GM12875 (cell line): ENCODE measurements at regions not wholly inside any gene's neighbourhood (a gene's known extent, or its start where the extent isn't known, plus 50 kb on each side); places are given as distances from the start of the nearest gene placed in this dataset.

Experiments used
- H3K4me3 ChIP-seq: one replicate; pipeline ENCODE4 v1.5.1; 2011; ENCODE audit warnings: low read depth, low read length, control low read depth
- CTCF ChIP-seq: IDR thresholded peaks from 2 replicates; pipeline ENCODE4 v1.5.1; 2011; ENCODE audit warnings: low read depth, mild to moderate bottlenecking, control low read depth, inconsistent platforms, low read length, moderate library complexity, borderline replicate concordance; ENCODE audit not compliant: insufficient read depth

DNA sequence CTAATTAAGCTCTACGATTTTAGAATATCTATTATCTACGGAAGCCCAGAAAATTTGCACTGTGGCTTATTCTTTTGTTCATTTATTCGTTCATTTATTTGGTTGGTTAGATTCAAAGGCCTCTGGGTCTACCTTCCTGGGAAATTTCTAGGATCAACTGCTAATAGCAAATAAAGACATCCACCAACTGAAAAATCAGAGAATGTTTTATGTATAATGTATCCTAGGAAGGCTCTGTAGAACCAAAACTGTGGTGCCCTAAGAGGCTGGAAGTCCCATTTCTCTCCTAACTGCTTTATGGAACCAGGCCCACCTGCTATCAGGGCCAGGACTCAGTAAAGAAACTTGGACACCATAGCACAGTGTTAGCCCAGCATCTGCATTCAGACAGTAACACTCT is 923.4 kb upstream of the AUTS2 start:
- no peak for TF ChIP-seq CTCF
- no peak overlapping the region for H3K4me3 ChIP-seq

DNA sequence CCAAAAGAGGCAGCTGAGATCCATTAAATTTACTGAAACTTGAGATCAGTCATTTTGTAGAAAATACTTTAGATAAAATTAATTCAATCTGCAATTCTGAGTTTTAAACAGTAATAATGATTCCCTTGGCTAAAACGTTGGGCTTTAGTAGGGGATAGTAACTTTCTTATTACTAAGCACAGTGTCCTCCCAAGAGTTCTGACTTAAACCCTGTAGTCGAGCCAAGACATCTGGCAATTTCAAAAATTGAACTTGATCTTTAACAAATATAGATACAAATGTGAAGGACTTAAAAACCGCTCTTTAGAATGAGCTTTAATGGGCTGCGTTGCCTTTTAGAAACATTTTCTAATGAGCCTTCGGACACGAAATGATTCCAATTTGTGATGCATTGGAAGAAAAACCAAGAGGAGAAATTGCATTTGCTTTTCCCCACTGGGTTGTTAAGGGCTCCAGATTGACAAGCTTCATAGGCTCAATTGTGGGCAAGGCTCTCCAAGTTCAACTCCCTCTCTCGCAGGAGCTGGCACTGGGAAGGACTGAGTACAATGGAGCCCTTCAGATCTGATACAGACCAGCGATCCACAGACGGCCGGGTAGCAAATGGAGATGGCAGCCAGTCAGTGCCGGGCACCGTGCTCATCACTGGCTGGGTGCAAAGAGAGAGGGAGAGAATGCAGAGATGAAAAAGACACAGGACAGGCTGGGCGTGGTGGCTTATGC is 921.3 kb upstream of the AUTS2 start:
- no peak overlapping the region for H3K4me3 ChIP-seq
- TF ChIP-seq CTCF: no peak

DNA sequence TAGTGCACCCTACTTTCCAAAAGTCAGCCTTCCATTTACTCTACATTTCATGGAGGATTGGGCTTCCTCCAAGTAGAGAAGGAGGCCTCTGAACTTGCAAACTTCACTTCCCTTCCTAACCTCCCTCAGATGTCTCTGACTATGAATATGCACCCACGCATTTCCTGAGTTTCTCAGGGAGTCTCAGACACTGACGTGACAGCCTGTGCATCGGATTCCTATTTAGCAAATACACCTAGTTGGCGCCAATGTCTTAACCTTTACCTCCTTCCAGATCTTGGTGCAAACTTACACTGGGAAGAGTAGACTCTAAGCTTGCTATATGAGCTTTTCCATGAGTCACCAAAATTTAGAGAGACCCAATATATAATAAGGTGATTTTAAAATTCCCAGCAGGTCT is 920.1 kb upstream of the AUTS2 start:
- H3K4me3 ChIP-seq: no peak overlapping the region
- no peak for TF ChIP-seq CTCF

GRCh38 chr7:68679459-68680234 is 918.6 kb upstream of the AUTS2 start:
- TF ChIP-seq CTCF: no peak
- H3K4me3 ChIP-seq: no peak overlapping the region

DNA sequence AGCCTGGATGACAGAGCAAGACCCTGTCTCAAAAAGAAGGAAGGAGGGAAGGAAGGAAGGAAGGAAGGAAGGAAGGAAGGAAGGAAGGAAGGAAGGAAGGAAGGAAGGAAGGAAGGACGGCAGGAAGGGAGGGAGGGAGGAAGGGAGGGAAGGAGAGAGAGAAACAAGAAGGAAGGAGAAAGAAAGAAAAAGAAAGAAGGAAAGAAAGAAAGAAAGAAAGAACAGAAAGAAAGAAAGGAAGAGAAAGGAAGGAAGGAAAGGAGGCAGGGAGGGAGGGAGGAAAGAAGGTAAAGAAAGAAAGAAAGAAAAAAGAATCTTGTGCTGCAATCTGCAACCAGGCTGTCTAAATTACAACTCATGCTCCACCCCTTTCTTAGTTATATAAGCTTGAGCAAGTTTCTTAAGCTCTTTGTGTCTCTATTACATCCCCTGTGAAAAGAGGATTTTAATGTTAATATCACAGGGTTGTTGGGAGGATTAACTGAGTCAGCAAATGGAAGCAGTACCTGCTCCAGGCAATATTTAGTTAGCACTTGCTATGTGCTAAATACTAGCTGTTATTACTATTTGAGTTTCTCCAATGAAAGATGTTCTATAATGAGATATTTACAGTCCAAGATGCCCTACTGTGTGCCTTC is 917.9 kb upstream of the AUTS2 start:
- no peak overlapping the region for H3K4me3 ChIP-seq
- TF ChIP-seq CTCF: no peak

DNA sequence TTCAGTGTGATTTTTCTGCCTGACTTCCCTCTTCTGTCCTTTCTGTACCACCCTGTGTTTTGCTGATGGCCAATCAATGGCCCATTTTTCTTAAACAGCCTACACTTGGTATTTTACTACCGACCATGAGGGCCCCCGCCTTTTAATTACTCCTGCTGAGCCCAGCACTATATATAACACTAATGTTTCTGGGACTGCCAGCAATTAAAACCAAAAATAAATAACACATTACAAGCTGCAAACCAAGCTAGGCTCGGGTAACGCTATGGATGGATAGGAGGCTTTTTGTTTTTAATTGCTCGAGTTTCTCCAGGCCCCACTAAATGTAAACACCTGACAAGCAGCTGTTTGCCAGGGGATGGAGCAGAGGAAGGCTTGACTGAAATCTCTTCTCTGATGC is 915.4 kb upstream of the AUTS2 start:
- TF ChIP-seq CTCF: no peak

More for the DNA sequence above, 915.4 kb upstream of the AUTS2 start:
- H3K4me3 ChIP-seq: no peak overlapping the region
